ENCODE measurements at regions not wholly inside any gene's neighbourhood (a gene's known extent, or its start where the extent isn't known, plus 50 kb on each side); places are given as distances from the start of the nearest gene placed in this dataset.
"Not testable (repeated sequence)": the region's sequence is repeated elsewhere in the genome, so short reads cannot be mapped to it uniquely, and the experiment has no call there.

DNA sequence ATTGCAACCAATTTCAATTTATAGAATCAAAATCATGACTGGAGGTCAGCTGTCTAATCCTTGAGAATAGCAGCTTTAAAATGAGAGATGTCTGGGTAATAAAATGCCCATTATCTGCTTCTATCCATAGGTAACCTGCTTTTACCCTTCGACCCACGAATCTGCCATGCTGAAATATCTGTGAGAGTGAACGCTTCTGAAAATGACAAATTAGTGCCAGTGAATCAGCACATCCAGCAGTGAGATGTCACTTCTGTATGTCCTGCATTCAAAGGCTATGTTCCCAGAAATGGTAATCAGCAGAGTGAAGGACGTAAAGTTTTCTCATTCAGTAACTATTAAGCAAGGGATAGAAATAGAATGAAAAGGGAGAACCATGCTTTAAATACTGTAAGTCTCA, 532.4 kb upstream of the ITGA1 start:
- DNase-seq: no peak

DNA sequence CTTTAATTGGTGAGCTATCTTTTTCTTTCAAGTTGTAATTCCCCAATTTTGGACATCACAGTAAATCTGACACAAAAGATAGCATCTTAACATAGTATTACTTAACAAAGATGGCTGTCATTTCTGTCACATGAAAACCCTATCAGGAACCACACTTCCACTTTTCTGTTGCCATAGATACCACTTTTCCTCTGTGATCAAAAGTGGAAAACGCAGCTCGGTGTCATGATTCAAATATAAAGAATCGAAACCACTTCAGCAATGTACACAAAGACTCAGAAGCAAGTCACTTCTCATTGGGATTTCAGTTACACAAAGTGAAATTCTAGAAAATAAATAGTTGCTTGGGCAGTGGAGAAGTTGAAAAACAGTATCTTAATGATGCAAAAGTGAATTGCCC, 524.9 kb upstream of the ITGA1 start:
- no peak for DNase-seq

DNA sequence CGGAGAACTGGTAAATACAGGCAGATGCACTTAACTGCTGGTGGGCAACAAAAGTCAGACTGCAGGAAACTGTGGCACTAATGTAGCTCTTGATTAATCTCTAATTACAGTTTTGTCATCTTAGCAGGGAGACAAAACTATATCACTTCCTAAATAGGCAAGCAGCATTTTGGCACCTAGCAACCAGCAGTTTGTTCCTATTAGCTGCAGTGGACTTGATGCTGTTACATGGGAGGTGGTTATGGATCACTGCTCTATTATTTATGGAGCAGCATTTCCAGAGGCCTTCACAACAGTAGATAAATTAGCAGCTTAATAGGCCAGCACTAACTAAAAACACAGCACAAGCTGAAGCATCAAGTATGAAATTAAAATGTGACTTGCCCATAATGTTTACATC, 518.3 kb upstream of the ITGA1 start:
- no peak for DNase-seq

DNA sequence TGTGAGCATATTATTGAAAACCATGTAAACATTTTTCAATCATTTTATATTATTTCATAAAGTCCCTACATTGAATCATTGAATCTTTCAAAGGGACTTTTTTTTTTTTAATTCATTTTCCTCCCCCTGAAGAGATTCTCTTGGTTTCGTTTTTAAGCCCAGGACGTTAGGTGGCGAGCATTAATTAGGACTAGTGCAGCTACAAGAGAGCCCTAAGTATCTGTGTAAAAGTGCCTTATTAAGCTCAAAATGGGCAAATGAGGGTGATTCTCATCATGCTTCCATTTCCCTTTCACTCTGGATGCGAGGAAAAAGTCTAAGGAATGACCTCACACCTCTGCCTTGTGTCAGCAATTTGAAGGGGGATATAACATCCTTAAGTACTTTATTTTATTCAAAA, 517.9 kb upstream of the ITGA1 start:
- no peak for DNase-seq

DNA sequence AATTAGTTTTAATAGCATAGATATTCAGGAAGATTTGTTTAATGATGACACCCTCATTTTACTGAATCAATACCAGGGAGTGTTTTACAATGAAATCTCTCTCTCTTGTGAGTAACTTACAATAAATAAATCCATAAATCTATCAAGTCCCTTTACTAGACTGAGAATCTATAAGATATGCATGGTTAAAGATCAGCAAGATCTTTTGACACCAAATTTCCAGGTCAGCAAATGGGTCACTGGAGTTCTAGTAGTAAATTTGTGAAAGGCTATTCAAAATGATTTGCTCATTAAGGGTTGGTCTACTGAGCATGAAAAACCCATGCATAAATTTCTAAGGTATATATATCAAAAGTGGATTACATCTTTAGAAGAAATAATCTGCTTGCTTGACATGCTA, 512.1 kb upstream of the ITGA1 start:
- DNase-seq: no peak

DNA sequence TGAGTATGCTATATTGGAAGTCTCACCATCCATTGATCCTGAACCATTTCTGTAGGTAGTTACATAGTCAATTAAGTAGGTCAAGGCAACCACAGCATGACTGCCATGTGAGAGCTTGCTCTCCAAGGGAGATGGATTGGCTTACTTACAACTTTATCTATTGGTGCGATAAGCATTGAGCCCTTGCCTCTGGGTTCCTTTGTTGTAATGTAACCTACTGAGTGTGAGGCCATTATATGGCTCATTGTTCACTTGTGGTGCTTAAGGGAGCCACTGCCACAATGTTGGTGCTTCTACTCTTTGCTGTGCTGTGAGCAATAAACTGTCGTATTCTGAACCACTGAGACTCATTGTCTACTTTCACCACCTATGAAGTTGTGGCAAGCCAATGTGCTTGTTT, 510.6 kb upstream of the ITGA1 start:
- DNase-seq: no peak

DNA sequence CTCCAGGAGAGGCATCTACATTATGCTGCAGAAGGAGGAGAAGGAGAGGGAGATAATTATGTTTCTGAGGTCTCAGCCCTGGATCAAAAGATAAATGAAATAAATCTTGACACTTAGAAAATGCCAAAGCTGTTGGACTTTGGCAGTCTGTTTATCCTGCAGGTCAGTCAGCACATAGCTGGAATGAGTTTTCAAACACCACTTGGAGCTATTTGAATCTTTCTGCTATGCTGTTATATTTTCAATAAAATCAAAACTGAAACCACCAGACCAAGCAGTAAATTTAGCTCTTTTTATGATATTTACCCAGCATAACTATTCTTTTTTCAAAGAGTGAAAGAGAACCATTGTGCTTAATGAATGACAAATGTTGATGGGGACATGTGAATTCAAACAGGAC, 505.1 kb upstream of the ITGA1 start:
- DNase-seq: no peak

DNA sequence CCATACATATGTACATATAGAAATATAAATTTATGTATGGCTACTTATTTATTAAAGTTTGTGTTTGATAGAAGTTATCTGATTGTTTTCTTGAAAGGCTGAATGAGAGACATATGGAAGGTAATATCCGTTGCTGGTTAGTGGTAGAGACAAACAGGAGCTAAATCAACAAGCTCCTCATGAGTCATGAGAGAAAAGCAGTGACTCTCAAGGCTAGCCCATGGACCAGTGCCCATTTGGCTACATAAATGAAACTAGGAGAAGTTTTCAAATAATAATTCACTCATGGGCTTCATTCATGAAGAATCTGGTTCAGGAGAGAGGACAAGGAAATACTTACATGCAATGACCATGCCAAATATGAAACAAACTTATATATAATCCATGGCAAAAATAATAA, 504.5 kb upstream of the ITGA1 start:
- no peak for DNase-seq

DNA sequence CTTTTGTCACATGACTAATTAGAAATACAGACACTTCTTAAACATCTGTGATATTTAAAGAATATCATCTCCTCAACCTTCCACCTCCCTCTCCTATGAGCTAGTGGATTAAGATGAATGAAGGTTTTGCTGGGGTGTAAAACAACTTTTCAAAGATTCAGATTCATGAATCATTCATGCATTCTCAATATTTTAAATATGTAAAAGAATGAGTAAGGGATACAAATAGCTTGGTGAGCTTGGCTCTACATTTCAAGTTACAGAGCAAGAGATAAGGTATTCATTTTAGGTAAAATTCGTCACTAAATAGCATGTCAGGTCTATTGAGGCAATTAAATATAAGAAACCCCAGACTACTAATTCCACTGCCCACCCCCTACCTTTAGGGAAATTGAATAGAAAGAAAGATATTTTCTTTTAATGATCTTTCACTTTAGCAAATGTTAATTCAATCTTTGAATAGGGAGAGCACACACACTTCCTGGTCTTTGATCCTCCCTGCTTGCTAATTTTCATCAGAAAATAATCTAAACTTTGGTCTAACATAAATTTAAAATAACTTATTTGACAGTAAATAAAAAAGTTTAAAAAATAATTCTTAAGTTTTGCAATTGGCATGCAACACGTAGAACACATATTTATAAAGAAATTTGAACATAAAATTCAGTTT, 486.9 kb upstream of the ITGA1 start:
- no peak for DNase-seq

DNA sequence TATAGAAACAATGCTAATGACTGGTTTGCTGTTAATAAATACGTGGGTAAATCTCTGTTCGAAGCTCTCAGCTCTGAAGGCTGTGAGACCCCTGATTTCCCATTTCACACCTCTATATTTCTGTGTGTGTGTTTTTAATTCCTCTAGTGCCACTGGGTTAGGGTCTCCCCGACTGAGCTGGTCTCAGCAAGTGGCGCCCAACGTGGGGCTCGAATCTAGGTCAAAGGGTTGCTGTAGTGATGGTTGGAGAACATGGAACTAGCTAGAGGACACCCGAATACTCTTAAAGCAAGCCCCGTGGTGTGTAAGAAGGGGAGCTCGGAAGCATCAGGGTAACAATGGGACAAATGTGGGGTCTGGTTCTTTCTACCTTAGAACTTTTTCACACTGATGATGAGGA, 482.9 kb upstream of the ITGA1 start:
- not testable (repeated sequence) for DNase-seq

DNA sequence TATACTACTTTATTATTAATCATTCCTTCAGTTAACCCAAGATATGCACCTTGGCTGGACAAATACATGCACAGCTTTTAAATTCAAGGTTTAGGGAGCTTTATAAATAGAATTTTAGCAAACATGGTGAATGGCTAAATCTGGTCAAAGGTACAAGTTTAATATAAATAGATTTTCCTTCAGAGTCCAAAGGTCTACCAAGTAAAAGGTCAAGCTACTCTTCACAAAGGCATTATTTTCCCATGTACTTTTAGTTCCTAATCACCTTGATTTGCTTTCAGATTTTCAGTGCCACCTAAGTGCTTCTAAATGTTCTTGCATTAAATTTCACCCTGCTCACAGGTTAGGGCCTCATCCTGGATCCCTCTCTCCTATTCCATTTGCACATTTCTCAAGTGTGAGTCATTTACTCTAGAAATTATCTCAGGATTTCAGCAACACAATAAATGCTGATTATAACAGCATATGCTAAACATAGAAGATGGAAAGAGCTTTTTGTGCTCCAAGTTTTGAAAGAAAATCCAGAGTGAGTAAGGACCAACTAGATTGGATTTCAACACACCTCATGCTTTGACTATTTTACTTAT, 459.4 kb upstream of the ITGA1 start:
- no peak for DNase-seq

DNA sequence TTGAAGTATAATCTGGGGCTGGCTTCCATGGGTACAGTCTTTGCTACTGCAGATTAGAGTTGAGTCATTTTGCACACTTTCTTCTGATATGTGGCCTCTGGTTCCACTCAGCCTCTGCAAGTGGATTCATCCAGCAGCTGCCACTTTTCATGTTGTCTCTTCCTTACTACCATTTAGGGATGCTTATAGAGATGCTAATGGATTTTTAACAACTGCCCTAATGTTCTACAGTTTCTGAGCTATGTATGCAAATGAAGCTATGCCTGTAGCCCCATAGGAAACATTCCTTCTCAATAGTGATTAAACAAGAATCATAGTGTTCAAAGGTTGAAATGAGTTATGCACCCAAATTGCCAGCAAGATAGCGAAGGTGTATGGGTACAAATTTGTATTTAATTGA, 456.0 kb upstream of the ITGA1 start:
- DNase-seq: no peak

DNA sequence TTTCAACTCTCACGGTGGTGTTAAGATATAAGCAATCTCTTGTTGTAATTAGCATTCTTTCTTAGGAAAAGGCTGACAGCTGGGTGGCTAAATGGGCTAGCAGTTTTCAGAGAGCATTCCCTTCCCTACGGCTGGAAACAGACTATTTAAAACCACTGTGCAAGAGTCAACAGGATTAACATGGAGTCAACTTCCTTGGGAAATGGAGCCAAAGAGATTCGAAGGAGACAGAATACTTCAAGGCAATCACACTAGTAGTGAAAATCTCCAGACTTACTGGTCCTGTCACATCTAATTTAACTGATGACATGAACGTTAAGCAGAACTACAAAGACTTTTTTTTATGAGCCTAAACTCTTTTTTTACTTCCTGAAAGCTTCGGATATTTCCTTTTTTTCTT, 453.3 kb upstream of the ITGA1 start:
- no peak for DNase-seq

DNA sequence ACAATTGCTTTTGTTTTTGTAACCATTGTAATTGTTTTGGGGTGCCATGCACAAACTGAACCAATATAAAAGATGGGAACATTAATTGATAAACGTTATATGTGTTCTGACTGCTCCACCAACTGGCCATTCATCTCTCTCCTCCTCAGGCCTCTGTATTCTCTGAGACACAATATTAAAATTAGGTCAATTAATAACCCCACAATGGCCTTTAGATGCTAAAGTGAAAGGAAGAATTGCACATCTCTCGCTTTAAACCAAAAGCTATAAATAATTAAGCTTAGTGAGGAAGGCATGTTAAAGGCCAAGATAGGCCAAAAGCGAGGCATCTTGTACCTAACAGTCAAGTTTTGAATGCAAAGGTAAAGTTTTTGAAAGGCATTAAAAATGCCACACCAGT, 448.4 kb upstream of the ITGA1 start:
- no peak for DNase-seq

DNA sequence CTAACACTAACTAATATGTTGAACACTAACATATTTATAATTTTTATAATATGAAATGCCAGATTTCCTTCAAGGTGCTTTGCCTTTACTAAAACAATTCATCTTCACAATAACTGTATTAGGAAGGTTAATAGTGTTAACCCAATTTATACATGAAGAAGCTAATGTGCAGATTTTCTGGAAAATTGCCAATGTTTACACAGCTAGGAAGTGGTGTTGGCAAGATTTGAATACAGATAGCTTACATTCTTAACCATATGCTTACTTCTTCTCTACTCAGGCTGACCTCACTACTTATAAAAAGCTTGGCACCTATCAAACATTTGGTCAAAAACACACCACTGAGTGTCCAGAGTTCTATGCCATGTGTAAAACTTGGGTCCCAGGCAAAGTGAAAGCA, 445.4 kb upstream of the ITGA1 start:
- no peak for DNase-seq

DNA sequence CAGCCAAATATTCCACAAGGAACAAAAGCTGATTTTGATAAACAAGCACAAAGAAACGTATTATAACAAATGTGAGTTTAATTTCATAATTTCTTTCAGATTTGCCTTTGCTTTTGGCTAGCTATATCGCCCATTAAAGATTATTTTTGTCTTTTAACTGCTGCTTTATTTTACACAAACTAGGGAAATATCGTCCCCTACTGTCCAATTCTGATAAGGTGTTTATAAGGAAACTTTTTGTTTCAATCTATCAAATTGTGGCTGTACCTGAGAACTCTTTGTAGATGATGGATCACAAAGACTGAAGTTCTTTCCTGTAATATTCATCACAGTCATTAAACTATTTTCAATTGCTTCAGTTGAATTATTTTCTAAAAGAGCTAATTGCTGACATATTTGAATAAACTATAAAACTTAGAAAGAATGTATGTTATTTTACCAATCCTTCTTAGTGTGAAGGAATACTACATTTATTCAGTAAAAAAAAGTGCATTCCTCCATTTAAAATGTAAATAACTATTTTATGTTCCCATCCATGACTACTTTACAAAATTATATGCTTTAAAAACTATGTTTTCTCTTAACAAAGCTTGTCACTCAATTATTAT, 431.3 kb upstream of the ITGA1 start:
- no peak for DNase-seq

DNA sequence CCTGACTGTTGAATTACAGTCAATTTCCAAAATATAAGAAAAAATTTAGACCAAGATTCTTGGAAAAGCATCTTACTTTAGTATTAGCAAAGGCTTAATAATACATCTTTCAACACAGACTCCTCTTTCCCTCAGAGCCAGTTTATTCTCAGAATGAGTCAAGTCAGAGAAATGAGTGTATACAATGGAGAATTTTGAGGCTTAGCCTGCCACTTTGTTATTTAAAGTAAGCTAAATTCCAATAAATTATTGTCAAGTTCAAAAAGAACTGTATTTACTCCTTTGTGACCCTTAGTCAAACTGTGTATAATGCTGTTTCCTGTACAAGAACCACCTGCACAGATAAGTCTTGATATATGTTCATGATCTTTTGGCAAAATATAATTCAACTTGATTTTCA, 428.5 kb upstream of the ITGA1 start:
- DNase-seq: no peak

DNA sequence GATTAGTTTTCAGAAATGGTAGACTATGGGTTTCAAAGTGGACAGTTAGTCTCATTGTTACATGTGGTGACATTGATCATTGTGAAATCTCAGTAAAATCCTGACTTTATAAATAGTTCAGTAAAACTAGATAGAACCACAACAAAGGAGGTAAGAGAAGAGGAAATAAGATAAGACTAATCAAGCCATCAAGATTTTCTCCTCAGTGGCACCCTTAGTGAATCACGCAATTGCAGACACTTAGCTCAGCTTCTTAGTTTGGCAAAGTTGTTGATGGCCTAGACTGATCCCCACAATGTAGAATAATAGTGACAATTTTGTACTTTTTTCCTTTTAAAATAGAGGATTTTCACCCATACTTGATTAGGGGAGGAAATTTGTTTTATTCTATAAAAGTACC, 426.7 kb upstream of the ITGA1 start:
- no peak for DNase-seq

DNA sequence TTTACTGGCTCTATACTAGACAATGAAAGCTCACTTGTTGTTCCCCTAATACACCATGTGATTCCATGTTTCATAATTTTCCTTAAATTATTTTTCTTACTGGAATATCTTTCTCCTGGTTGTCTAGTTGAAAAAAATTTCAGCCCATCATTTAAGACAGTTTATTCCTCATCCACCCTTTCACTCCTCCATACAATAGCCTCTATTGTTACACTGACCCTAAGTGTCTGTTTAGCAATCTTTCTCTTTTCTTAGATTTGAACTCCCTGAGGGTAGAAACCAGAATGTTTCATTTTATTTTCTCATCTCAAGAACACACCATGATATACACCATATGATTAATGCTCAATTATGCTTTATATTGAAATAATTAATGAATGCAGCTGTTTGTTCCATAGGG, 413.4 kb upstream of the ITGA1 start:
- DNase-seq: no peak

DNA sequence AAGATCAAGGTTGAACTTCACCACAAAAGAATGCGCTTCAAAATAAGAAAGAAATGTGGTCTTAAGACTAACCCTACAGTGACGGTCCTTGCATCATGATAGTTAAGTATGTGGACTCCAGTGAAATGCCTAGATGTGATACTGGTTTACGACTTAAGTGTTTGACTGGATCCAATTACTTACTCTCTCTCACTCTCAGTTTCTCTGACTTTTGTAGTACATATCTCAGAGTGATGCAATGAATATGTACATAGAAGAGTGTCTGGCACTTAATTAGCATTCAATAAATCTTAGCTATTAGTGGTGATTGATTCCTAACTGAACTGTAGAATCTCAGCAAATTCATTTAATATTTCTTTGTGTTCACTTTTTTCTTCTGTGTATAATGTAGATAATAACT, 411.7 kb upstream of the ITGA1 start:
- DNase-seq: no peak

DNA sequence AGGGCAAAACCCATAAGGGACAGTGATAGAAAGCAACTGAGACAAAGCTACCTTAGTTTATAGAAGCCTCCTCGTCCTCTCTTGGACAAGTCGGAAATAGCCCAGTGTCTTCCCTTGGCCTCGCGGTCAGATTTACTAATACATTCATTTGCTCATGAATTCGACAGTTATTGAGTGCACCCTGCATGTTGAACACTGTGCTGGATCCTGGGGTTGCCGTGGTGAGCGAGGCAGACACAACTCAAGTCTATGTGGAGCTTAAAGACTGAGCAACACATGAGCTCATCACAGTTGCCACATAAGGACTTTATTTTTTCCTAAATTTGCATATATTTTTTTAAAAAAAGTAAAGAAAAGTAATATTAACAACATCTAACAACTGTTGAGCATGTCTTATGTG, 411.1 kb upstream of the ITGA1 start:
- no peak for DNase-seq

DNA sequence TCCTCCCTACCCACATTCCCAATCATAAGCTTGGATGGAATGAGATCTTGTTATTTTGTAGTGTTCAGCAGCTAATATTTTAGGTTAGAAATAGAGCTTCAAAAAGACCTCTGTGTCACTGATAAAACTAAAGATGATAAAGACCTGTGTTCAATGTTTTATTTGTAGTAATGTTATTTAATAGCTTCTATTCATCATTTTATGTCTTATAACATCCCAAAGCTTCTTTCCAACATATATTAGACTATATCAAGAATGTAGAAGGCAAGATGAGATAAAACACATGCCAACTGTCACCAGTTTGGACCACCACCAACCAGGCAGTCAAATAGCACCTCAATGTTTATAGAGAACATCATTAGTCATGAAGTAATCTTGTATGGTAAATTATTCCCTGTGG, 409.5 kb upstream of the ITGA1 start:
- DNase-seq: no peak

DNA sequence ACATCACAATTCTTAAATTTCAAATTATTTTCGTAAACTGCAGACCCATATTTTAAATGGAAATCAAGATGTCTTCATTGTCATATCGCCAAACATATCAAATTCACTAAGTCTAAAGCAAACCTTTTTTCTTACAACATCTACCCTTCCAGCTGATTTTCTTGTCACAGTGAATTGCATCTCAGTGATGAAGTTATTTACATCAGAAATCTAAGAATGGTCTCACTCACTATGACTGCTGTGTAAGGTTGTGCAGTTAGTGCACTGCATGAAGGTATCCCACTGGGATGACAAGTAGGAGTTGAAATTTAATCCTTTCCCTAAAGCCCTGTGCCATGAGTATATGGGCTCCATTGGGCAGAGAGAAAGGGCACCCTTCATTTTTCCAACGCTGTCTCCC, 399.4 kb upstream of the ITGA1 start:
- DNase-seq: no peak

DNA sequence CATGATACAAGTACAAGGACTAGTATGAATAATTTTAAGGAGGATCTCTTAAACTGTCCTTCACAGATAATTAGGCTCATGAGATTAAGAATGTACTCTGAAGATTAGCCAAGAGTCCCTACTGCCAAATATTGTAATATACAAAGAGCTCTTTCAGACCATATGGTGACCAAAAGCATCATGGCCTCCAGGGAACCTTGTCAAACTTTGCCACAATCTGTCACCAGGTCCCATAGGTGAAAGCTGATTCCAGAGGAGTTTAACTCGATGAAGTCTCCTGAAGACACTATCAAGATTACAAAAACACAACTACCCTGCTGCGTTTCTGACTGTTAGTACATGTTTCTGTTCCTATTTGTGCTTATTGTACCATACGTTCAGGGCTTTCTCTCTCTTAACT, 395.4 kb upstream of the ITGA1 start:
- no peak for DNase-seq

DNA sequence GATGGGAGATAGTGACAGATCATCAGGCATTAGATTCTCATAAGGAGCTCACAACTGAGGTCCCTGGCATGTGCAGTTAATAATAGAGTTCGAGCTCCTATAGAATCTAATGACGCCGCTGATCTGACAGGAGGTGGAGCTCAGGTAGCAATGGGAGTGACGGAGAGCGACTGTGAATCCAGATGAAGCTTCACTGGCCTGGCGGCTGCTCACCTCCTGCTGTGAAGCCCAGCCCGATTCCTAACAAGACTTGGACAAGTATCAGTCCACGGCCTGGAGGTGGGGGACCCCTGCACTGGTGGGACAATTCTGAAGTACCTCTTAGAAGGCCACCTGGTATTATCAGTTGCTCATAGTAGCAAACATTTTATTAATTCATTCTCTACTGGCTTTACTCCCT, 377.9 kb upstream of the ITGA1 start:
- DNase-seq: no peak
